IMR-90 (cell line): ENCODE measurements at regions not wholly inside any gene's neighbourhood (a gene's known extent, or its start where the extent isn't known, plus 50 kb on each side); places are given as distances from the start of the nearest gene placed in this dataset.

ENCODE experiments used
- ATAC-seq: fragments of 200-7000 bp; cut with Tn5 transposase; 2 replicates; pipeline ENCODE4 v1.9.1; 2020; ENCODE audit warnings: low read depth, mild to moderate bottlenecking, moderate library complexity
- BruUV-seq: library from RNA; stranded (reverse); fragments of 400-500 nt; replicated peaks from 2 replicates; lab custom pipeline; 2021; lab: Mats Ljungman, UMichigan
- CTCF ChIA-PET: fragments of 300-600 bp; formaldehyde crosslinking; extraction: SDS; loops from one replicate; lab custom pipeline; 2021; ENCODE audit warnings: antibody characterized with exemption; lab: Yijun Ruan, JAX
- POLR2A ChIA-PET: fragments of 300-600 bp; sonication (Branson Sonifier 250); formaldehyde crosslinking; loops from one replicate; lab custom pipeline; 2022; ENCODE audit warnings: antibody characterized with exemption; ENCODE audit not compliant: unreplicated experiment; lab: Charles Lee
- DNase-seq: peaks from one replicate; pipeline ENCODE4 v3.0.0; 2013
- H2AFZ ChIP-seq: replicated peaks from 2 replicates; pipeline ENCODE3; 2013; ENCODE audit warnings: low read length, mild to moderate bottlenecking; ENCODE audit not compliant: poor library complexity
- H2AK5ac ChIP-seq: 2 replicates; pipeline ENCODE4 v1.6.1; 2013; ENCODE audit warnings: low read depth, low read length, inconsistent platforms
- H2AK9ac ChIP-seq: replicated peaks from 2 replicates; pipeline ENCODE3; 2013; ENCODE audit warnings: mild to moderate bottlenecking, low read depth, low read length, moderate library complexity; ENCODE audit not compliant: poor library complexity
- H2BK120ac ChIP-seq: 2 replicates; pipeline ENCODE4 v1.6.1; 2013; ENCODE audit warnings: low read depth, low read length, inconsistent platforms
- H2BK15ac ChIP-seq: 3 replicates; pipeline ENCODE4 v1.6.1; 2013; ENCODE audit warnings: low read depth, low read length, inconsistent platforms
- H2BK20ac ChIP-seq: 2 replicates; pipeline ENCODE4 v1.6.1; 2013; ENCODE audit warnings: low read depth, mild to moderate bottlenecking, inconsistent platforms, low read length, moderate library complexity
- H2BK5ac ChIP-seq: 2 replicates; pipeline ENCODE4 v1.6.1; 2013; ENCODE audit warnings: mild to moderate bottlenecking, low read depth, low read length, inconsistent platforms; ENCODE audit not compliant: poor library complexity, severe bottlenecking
- H3K14ac ChIP-seq: replicated peaks from 2 replicates; pipeline ENCODE4 v1.6.1; 2013; ENCODE audit warnings: low read depth, low read length, inconsistent platforms
- H3K18ac ChIP-seq: 2 replicates; pipeline ENCODE4 v1.6.1; 2013; ENCODE audit warnings: low read depth, low read length, control low read depth
- H3K23ac ChIP-seq: 2 replicates; pipeline ENCODE4 v1.6.1; 2013; ENCODE audit warnings: low read depth, low read length, inconsistent platforms
- H3K27ac ChIP-seq: 2 replicates; pipeline ENCODE4 v1.5.1; 2013; ENCODE audit warnings: mild to moderate bottlenecking, control low read depth, low read length; ENCODE audit not compliant: insufficient read depth
- H3K27me3 ChIP-seq: 2 replicates; pipeline ENCODE4 v1.6.1; 2013; ENCODE audit warnings: low read length; ENCODE audit not compliant: control insufficient read depth, insufficient read depth
- H3K36me3 ChIP-seq: 2 replicates; pipeline ENCODE4 v1.6.1; 2013; ENCODE audit warnings: low read length, mixed read lengths; ENCODE audit not compliant: control insufficient read depth, insufficient read depth
- H3K4ac ChIP-seq: 2 replicates; pipeline ENCODE4 v1.6.1; 2013; ENCODE audit warnings: low read depth, low read length, inconsistent platforms
- H3K4me1 ChIP-seq: 2 replicates; pipeline ENCODE4 v1.6.1; 2013; ENCODE audit warnings: low read length, mixed read lengths; ENCODE audit not compliant: control insufficient read depth, insufficient read depth
- H3K4me2 ChIP-seq: 2 replicates; pipeline ENCODE4 v1.6.1; 2013; ENCODE audit warnings: low read depth, mild to moderate bottlenecking, control low read depth, low read length, moderate library complexity
- H3K4me3 ChIP-seq: 2 replicates; pipeline ENCODE4 v1.5.1; 2013; ENCODE audit warnings: low read depth, mild to moderate bottlenecking, control low read depth, low read length, moderate library complexity; ENCODE audit not compliant: insufficient read depth
- H3K56ac ChIP-seq: 2 replicates; pipeline ENCODE4 v1.6.1; 2013; ENCODE audit warnings: low read length, inconsistent platforms; ENCODE audit not compliant: insufficient read depth; ENCODE audit errors: extremely low read depth
- H3K79me1 ChIP-seq, 2 experiments: 2 replicates each; pipeline ENCODE4 v1.6.1; 2013; ENCODE audit warnings: low read length in 2 of 2, inconsistent platforms in 1 of 2, low read depth in 1 of 2
- H3K9ac ChIP-seq: 2 replicates; pipeline ENCODE4 v1.6.1; 2013; ENCODE audit warnings: low read depth, low read length, control low read depth
- H3K9me1 ChIP-seq: 2 replicates; pipeline ENCODE4 v1.6.1; 2013; ENCODE audit warnings: low read length, inconsistent platforms; ENCODE audit not compliant: insufficient read depth
- H3K9me3 ChIP-seq: 2 replicates; pipeline ENCODE4 v1.6.1; 2013; ENCODE audit warnings: low read length; ENCODE audit not compliant: control insufficient read depth, insufficient read depth
- H4K20me1 ChIP-seq: 2 replicates; pipeline ENCODE4 v1.6.1; 2013; ENCODE audit warnings: low read length, inconsistent platforms; ENCODE audit not compliant: insufficient read depth
- H4K5ac ChIP-seq: 2 replicates; pipeline ENCODE4 v1.6.1; 2013; ENCODE audit warnings: mild to moderate bottlenecking, low read depth, low read length, control low read depth
- H4K8ac ChIP-seq, 2 experiments: 2 replicates each; pipeline ENCODE4 v1.6.1; 2013; ENCODE audit warnings: low read depth in 2 of 2, low read length in 2 of 2, control low read depth in 1 of 2, inconsistent platforms in 1 of 2
- H4K91ac ChIP-seq: 2 replicates; pipeline ENCODE4 v1.6.1; 2013; ENCODE audit warnings: low read depth, low read length, inconsistent platforms; ENCODE audit not compliant: insufficient read depth
- BHLHE40 ChIP-seq: fragments of 150-350 bp; IDR thresholded peaks from 2 replicates; pipeline ENCODE4 v1.6.1; 2016; ENCODE audit warnings: mild to moderate bottlenecking, low read depth, low read length
- CEBPB ChIP-seq: IDR thresholded peaks from 2 replicates; pipeline ENCODE4 v1.6.1; 2012; ENCODE audit warnings: low read depth, low read length, improper control_type of control experiment
- CHD1 ChIP-seq: IDR thresholded peaks from 2 replicates; pipeline ENCODE4 v1.6.1; 2012; ENCODE audit warnings: low read depth, low read length, improper control_type of control experiment
- ELK1 ChIP-seq: fragments of 150-350 bp; IDR thresholded peaks from 2 replicates; pipeline ENCODE4 v1.6.1; 2016; ENCODE audit warnings: low read depth, mild to moderate bottlenecking, low read length, moderate library complexity, borderline replicate concordance
- MAFK ChIP-seq: IDR thresholded peaks from 2 replicates; pipeline ENCODE4 v1.6.1; 2012; ENCODE audit warnings: low read depth, low read length, improper control_type of control experiment
- MAZ ChIP-seq: IDR thresholded peaks from 2 replicates; pipeline ENCODE4 v1.6.1; 2012; ENCODE audit warnings: low read depth, mild to moderate bottlenecking, low read length, improper control_type of control experiment, moderate library complexity, borderline replicate concordance
- MXI1 ChIP-seq: IDR thresholded peaks from 2 replicates; pipeline ENCODE4 v1.6.1; 2012; ENCODE audit warnings: low read depth, mild to moderate bottlenecking, low read length, moderate library complexity, borderline replicate concordance
- NFE2L2 ChIP-seq: fragments of 150-350 bp; IDR thresholded peaks from 2 replicates; pipeline ENCODE4 v1.6.1; 2016; ENCODE audit warnings: low read depth, mild to moderate bottlenecking, low read length
- POLR2A ChIP-seq: IDR thresholded peaks from 2 replicates; pipeline ENCODE4 v1.6.1; 2012; ENCODE audit warnings: mild to moderate bottlenecking, low read depth, low read length
- RAD21 ChIP-seq: IDR thresholded peaks from 2 replicates; pipeline ENCODE4 v1.6.1; 2012; ENCODE audit warnings: low read length, improper control_type of control experiment
- RCOR1 ChIP-seq: IDR thresholded peaks from 2 replicates; pipeline ENCODE4 v1.6.1; 2012; ENCODE audit warnings: mild to moderate bottlenecking, low read length, improper control_type of control experiment; ENCODE audit not compliant: insufficient replicate concordance
- RFX5 ChIP-seq: IDR thresholded peaks from 2 replicates; pipeline ENCODE4 v1.8.0; 2012; ENCODE audit warnings: low read depth, mild to moderate bottlenecking, low read length, moderate library complexity
- SMC3 ChIP-seq: fragments of 150-350 bp; IDR thresholded peaks from 2 replicates; pipeline ENCODE4 v1.6.1; 2016; ENCODE audit warnings: low read depth, mild to moderate bottlenecking, antibody characterized with exemption, low read length, moderate library complexity
- USF2 ChIP-seq: fragments of 150-350 bp; IDR thresholded peaks from 2 replicates; pipeline ENCODE4 v1.6.1; 2017; ENCODE audit warnings: mild to moderate bottlenecking, antibody characterized with exemption, low read length, low read depth
- dilution Hi-C: fragments of 300-500 bp; cut with HindIII; formaldehyde crosslinking; loops from one replicate; pipeline ENCODE4 v1.14.3; 2018; ENCODE audit warnings: low sequenced_read_pairs; ENCODE audit not compliant: unreplicated experiment
- in situ Hi-C: fragments of 300-500 bp; cut with MboI; formaldehyde crosslinking; loops from 3 replicates; pipeline ENCODE4 v1.14.3; 2019; ENCODE audit warnings: low sequenced_read_pairs, inconsistent platforms, mixed read lengths
- intact Hi-C: fragments of 100-400 bp; cut with micrococcal nuclease; formaldehyde crosslinking; loops from 2 replicates; pipeline ENCODE4 v1.10.0; 2022

- intact Hi-C loops (loop anchor here (1.0 kb wide), 1 partner anchor 827 kb away; no protein-coding TSS in a partner anchor), in situ Hi-C loops (no loop called here)
- CTCF ChIA-PET: no interaction called here
Measured at GRCh38 chr4:162502109-162502508, 338.3 kb upstream of the FSTL5 start.

More at GRCh38 chr4:162502109-162502508, 338.3 kb upstream of the FSTL5 start:
- no peak overlapping the region for H3K4ac ChIP-seq
- no peaks in the 10 kb centered on the region for H3K9me3 ChIP-seq
- H3K56ac ChIP-seq: no peak overlapping the region
- H3K4me1 ChIP-seq: no peaks in the 10 kb centered on the region
- H4K20me1 ChIP-seq: no peaks in the 10 kb centered on the region
- no peaks in the 10 kb centered on the region for H3K9me1 ChIP-seq
- ATAC-seq: no peak
- no peak overlapping the region for H4K5ac ChIP-seq
- H4K8ac ChIP-seq: no peak overlapping the region
- H2BK15ac ChIP-seq: no peak overlapping the region
- H2AK5ac ChIP-seq: no peak overlapping the region
- TF ChIP-seq RAD21: no peak
- no peak for TF ChIP-seq MAFK
- no peak for TF ChIP-seq NFE2L2
- TF ChIP-seq USF2: no peak
- no peak for TF ChIP-seq ELK1
- TF ChIP-seq CHD1: no peak
- no peak for TF ChIP-seq RCOR1
- no peak for TF ChIP-seq CEBPB
- TF ChIP-seq SMC3: no peak
- no peak for TF ChIP-seq MXI1
- no peak for TF ChIP-seq BHLHE40
- no peak for TF ChIP-seq RFX5
- no peak for TF ChIP-seq POLR2A
- no peak for TF ChIP-seq MAZ
- no peak overlapping the region for H2BK20ac ChIP-seq
- H3K36me3 ChIP-seq: no peaks in the 10 kb centered on the region
- H3K27ac ChIP-seq: no peak overlapping the region
- BruUV-seq: no TSS peak
- no peak overlapping the region for H3K9ac ChIP-seq
- DNase-seq: no peak
- no peak overlapping the region for H2AFZ ChIP-seq
- no peak overlapping the region for H3K18ac ChIP-seq
- H3K23ac ChIP-seq: no peak overlapping the region
- H3K79me1 ChIP-seq: no peaks in the 10 kb centered on the region
- no peak overlapping the region for H3K4me3 ChIP-seq
- H2BK120ac ChIP-seq: no peak overlapping the region
- no peak overlapping the region for H3K14ac ChIP-seq
- POLR2A ChIA-PET: no interaction called here
- no peak overlapping the region for H2AK9ac ChIP-seq
- H4K91ac ChIP-seq: no peak overlapping the region
- H3K4me2 ChIP-seq: no peak overlapping the region
- no peaks in the 10 kb centered on the region for H3K27me3 ChIP-seq
- dilution Hi-C loops: no loop called here
- no peak overlapping the region for H2BK5ac ChIP-seq
